ENCODE measurements at regions not wholly inside any gene's neighbourhood (a gene's known extent, or its start where the extent isn't known, plus 50 kb on each side); places are given as distances from the start of the nearest gene placed in this dataset.

- TF ChIP-seq CTCF (IDR thresholded peaks at IDR 0.05; ENCODE audit: poor library complexity) (no peak), EZH2 (IDR thresholded peaks at IDR 0.05; ENCODE audit: borderline replicate concordance) (no peak)
These were observed 362.5 kb upstream of the FAT1 start for GRCh38 chr4:187086151-187086550.

Data from hepatocyte (in vitro differentiated cells).